SK-N-SH treated with all-trans-retinoic acid at 6 μM for 48 hours (cell line): ENCODE measurements at regions not wholly inside any gene's neighbourhood (a gene's known extent, or its start where the extent isn't known, plus 50 kb on each side); places are given as distances from the start of the nearest gene placed in this dataset.

ENCODE experiments used
- ATAC-seq: fragments of 200-7000 bp; cut with Tn5 transposase; 3 replicates; pipeline ENCODE4 v1.9.1; 2020; ENCODE audit warnings: mild to moderate bottlenecking, moderate library complexity
- CSDC2 ChIP-seq: fragments of 250-450 bp; sonication (Bioruptor Pico); IDR thresholded peaks from 2 replicates; pipeline ENCODE4 v1.5.0; 2020; ENCODE audit warnings: mild to moderate bottlenecking, moderate library complexity
- ESRRG ChIP-seq: fragments of 250-450 bp; sonication (Bioruptor Pico); IDR thresholded peaks from 2 replicates; pipeline ENCODE4 v1.6.1; 2021; ENCODE audit warnings: mild to moderate bottlenecking
- GLIS3 ChIP-seq: fragments of 250-450 bp; sonication (Bioruptor Pico); IDR thresholded peaks from 2 replicates; pipeline ENCODE4 v1.5.0; 2020; ENCODE audit warnings: mild to moderate bottlenecking, moderate library complexity
- ISL1 ChIP-seq: fragments of 250-450 bp; sonication (Bioruptor Pico); IDR thresholded peaks from 2 replicates; pipeline ENCODE4 v2.1.2; 2022; ENCODE audit warnings: mild to moderate bottlenecking, moderate library complexity
- OSR1 ChIP-seq: fragments of 250-450 bp; sonication (Bioruptor Pico); IDR thresholded peaks from 2 replicates; pipeline ENCODE4 v1.8.0; 2022; ENCODE audit warnings: moderate library complexity, mild to moderate bottlenecking, inconsistent platforms
- PPARA ChIP-seq: fragments of 250-450 bp; sonication (Bioruptor Pico); IDR thresholded peaks from 2 replicates; pipeline ENCODE4 v1.5.0; 2020; ENCODE audit warnings: mild to moderate bottlenecking, borderline replicate concordance
- RARB ChIP-seq: fragments of 250-450 bp; sonication (Bioruptor Pico); IDR thresholded peaks from 2 replicates; pipeline ENCODE4 v1.8.0; 2021; ENCODE audit warnings: mild to moderate bottlenecking, moderate library complexity
- SNAI2 ChIP-seq: fragments of 250-450 bp; sonication (Bioruptor Pico); IDR thresholded peaks from 2 replicates; pipeline ENCODE4 v1.5.0; 2020; ENCODE audit warnings: mild to moderate bottlenecking, moderate library complexity
- TCF4 ChIP-seq: fragments of 250-450 bp; sonication (Bioruptor Pico); IDR thresholded peaks from 2 replicates; pipeline ENCODE4 v1.8.0; 2021; ENCODE audit warnings: mild to moderate bottlenecking, moderate library complexity, borderline replicate concordance
- TOX ChIP-seq: fragments of 250-450 bp; sonication (Bioruptor Pico); IDR thresholded peaks from 2 replicates; pipeline ENCODE4 v1.8.0; 2021; ENCODE audit warnings: mild to moderate bottlenecking, moderate library complexity, borderline replicate concordance
- ZC3H10 ChIP-seq: fragments of 250-450 bp; sonication (Bioruptor Pico); IDR thresholded peaks from 2 replicates; pipeline ENCODE4 v1.5.1; 2021; ENCODE audit warnings: mild to moderate bottlenecking, moderate library complexity
- ZFP3 ChIP-seq: fragments of 250-450 bp; sonication (Bioruptor Pico); IDR thresholded peaks from 2 replicates; pipeline ENCODE4 v1.5.0; 2020; ENCODE audit warnings: mild to moderate bottlenecking, moderate library complexity
- ZFP30 ChIP-seq: fragments of 450-650 bp; formaldehyde crosslinking; IDR thresholded peaks from 2 replicates; pipeline ENCODE4 v1.5.0; 2022; ENCODE audit warnings: mild to moderate bottlenecking, moderate library complexity
- ZNF565 ChIP-seq: fragments of 450-650 bp; formaldehyde crosslinking; conservative IDR thresholded peaks from 2 replicates; pipeline ENCODE4 v1.5.0; 2020; ENCODE audit warnings: low read depth, mild to moderate bottlenecking, moderate library complexity
- ZNF70 ChIP-seq: fragments of 450-650 bp; formaldehyde crosslinking; IDR thresholded peaks from 2 replicates; pipeline ENCODE4 v1.5.0; 2020; ENCODE audit warnings: mild to moderate bottlenecking, moderate library complexity
- ZNF8 ChIP-seq: fragments of 450-650 bp; formaldehyde crosslinking; IDR thresholded peaks from 2 replicates; pipeline ENCODE4 v1.5.0; 2020; ENCODE audit warnings: mild to moderate bottlenecking, moderate library complexity
- TF ChIP-seq, protein P1 (sequence below): fragments of 250-450 bp; sonication (Bioruptor Pico); IDR thresholded peaks from 2 replicates; pipeline ENCODE4 v1.5.0; 2020; ENCODE audit warnings: mild to moderate bottlenecking, moderate library complexity
- TF ChIP-seq, protein P2 (sequence below): fragments of 250-450 bp; sonication (Bioruptor Pico); IDR thresholded peaks from 2 replicates; pipeline ENCODE4 v1.8.0; 2021; ENCODE audit warnings: low read depth, mild to moderate bottlenecking, moderate library complexity, borderline replicate concordance
- TF ChIP-seq, protein P3 (sequence below): fragments of 250-450 bp; sonication (Bioruptor Pico); IDR thresholded peaks from 2 replicates; pipeline ENCODE4 v1.5.1; 2021; ENCODE audit warnings: mild to moderate bottlenecking, moderate library complexity
- TF ChIP-seq, protein P4 (sequence below): fragments of 250-450 bp; sonication (Bioruptor Pico); IDR thresholded peaks from 2 replicates; pipeline ENCODE4 v1.5.1; 2020; ENCODE audit warnings: low read depth, mild to moderate bottlenecking, moderate library complexity

DNA sequence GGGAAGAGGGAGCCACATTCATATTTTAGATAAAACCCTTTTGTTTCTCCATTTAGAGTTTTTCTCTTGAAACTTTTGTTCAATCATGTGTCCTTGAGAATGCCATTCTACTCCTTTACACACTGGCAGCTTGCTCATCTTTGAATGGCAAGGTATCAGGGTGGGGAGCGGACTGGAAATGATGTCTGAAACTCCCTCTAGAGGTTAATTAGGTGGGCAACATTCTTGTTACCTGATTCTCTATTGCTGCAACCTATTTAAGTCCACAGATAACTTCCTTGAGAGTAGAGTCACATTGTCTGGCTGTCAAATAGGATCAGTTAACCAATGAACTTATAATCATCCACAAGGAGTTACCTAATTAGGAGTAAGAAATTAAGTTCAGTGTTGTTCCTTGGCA, 533.6 kb upstream of the API5 start (continued):
- TF ChIP-seq, protein P1, sequence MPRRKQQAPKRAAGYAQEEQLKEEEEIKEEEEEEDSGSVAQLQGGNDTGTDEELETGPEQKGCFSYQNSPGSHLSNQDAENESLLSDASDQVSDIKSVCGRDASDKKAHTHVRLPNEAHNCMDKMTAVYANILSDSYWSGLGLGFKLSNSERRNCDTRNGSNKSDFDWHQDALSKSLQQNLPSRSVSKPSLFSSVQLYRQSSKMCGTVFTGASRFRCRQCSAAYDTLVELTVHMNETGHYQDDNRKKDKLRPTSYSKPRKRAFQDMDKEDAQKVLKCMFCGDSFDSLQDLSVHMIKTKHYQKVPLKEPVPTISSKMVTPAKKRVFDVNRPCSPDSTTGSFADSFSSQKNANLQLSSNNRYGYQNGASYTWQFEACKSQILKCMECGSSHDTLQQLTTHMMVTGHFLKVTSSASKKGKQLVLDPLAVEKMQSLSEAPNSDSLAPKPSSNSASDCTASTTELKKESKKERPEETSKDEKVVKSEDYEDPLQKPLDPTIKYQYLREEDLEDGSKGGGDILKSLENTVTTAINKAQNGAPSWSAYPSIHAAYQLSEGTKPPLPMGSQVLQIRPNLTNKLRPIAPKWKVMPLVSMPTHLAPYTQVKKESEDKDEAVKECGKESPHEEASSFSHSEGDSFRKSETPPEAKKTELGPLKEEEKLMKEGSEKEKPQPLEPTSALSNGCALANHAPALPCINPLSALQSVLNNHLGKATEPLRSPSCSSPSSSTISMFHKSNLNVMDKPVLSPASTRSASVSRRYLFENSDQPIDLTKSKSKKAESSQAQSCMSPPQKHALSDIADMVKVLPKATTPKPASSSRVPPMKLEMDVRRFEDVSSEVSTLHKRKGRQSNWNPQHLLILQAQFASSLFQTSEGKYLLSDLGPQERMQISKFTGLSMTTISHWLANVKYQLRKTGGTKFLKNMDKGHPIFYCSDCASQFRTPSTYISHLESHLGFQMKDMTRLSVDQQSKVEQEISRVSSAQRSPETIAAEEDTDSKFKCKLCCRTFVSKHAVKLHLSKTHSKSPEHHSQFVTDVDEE (CRISPR knock-in tag) = no peak
- TF ChIP-seq ESRRG (CRISPR knock-in tag) (no peak), ZNF70 (CRISPR knock-in tag) (no peak), ZFP30 (CRISPR knock-in tag) (no peak), TCF4 (no peak), ZFP3 (CRISPR knock-in tag) (no peak), CSDC2 (CRISPR knock-in tag) (no peak), ZNF565 (CRISPR knock-in tag) (no peak), PPARA (CRISPR knock-in tag) (no peak)
- TF ChIP-seq, protein P2, sequence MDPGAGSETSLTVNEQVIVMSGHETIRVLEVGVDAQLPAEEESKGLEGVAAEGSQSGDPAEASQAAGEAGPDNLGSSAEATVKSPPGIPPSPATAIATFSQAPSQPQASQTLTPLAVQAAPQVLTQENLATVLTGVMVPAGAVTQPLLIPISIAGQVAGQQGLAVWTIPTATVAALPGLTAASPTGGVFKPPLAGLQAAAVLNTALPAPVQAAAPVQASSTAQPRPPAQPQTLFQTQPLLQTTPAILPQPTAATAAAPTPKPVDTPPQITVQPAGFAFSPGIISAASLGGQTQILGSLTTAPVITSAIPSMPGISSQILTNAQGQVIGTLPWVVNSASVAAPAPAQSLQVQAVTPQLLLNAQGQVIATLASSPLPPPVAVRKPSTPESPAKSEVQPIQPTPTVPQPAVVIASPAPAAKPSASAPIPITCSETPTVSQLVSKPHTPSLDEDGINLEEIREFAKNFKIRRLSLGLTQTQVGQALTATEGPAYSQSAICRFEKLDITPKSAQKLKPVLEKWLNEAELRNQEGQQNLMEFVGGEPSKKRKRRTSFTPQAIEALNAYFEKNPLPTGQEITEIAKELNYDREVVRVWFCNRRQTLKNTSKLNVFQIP = no peak

GRCh38 chr11:42779555-42779954, 532.2 kb upstream of the API5 start:
- ATAC-seq = no peak
- TF ChIP-seq, protein P1 (CRISPR knock-in tag) = no peak
- TF ChIP-seq ZC3H10 (CRISPR knock-in tag) = no peak
- no peak for TF ChIP-seq TOX (CRISPR knock-in tag)
- TF ChIP-seq, protein P2 = no peak
- TF ChIP-seq TCF4 = no peak
- TF ChIP-seq RARB (CRISPR knock-in tag) = no peak
- TF ChIP-seq ISL1 (CRISPR knock-in tag) = no peak
- TF ChIP-seq ESRRG (CRISPR knock-in tag) = no peak
- TF ChIP-seq SNAI2 (CRISPR knock-in tag) = no peak
- TF ChIP-seq ZNF565 (CRISPR knock-in tag) = no peak
- TF ChIP-seq ZNF8 (CRISPR knock-in tag) = no peak
- no peak for TF ChIP-seq GLIS3 (CRISPR knock-in tag)
- TF ChIP-seq, protein P3, sequence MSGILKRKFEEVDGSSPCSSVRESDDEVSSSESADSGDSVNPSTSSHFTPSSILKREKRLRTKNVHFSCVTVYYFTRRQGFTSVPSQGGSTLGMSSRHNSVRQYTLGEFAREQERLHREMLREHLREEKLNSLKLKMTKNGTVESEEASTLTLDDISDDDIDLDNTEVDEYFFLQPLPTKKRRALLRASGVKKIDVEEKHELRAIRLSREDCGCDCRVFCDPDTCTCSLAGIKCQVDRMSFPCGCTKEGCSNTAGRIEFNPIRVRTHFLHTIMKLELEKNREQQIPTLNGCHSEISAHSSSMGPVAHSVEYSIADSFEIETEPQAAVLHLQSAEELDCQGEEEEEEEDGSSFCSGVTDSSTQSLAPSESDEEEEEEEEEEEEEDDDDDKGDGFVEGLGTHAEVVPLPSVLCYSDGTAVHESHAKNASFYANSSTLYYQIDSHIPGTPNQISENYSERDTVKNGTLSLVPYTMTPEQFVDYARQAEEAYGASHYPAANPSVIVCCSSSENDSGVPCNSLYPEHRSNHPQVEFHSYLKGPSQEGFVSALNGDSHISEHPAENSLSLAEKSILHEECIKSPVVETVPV = no peak
- no peak for TF ChIP-seq OSR1 (CRISPR knock-in tag)
- TF ChIP-seq, protein P4, sequence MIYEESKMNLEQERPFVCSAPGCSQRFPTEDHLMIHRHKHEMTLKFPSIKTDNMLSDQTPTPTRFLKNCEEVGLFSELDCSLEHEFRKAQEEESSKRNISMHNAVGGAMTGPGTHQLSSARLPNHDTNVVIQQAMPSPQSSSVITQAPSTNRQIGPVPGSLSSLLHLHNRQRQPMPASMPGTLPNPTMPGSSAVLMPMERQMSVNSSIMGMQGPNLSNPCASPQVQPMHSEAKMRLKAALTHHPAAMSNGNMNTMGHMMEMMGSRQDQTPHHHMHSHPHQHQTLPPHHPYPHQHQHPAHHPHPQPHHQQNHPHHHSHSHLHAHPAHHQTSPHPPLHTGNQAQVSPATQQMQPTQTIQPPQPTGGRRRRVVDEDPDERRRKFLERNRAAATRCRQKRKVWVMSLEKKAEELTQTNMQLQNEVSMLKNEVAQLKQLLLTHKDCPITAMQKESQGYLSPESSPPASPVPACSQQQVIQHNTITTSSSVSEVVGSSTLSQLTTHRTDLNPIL = no peak
